NOMO-1 treated with dmso at 0.1 percent for 144 hours (cell line): ENCODE measurements at regions not wholly inside any gene's neighbourhood (a gene's known extent, or its start where the extent isn't known, plus 50 kb on each side); places are given as distances from the start of the nearest gene placed in this dataset.
A peak's percentile ranks its signal among the peaks of the same experiment; 100 is the strongest.
"Not testable (repeated sequence)": the region's sequence is repeated elsewhere in the genome, so short reads cannot be mapped to it uniquely, and the experiment has no call there.

Source experiments
- DNase-seq: peaks from one replicate; lab custom pipeline; 2025; ENCODE audit not compliant: unreplicated experiment; lab: John Stamatoyannopoulos, UW

DNA sequence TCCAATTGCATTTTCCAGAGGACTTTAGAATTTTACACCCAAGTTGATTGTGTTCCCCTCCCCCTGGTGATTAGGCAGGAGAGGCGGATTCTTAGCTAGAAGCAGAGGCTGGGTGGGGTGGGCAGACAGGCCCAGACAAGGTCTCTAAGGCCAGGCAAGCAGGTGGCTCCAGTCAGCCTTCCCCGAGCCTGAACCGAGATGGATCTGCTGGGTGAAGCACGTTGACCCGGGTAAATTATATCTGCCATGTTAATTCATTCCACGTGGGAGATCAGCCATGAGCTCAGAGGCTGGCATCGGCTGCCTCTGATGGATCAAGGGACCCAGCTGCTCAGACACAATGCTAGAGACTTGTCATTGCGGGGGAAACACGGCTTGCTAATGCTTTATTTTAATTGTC, 159.5 kb upstream of the MAFB start:
- DNase-seq = no peak

DNA sequence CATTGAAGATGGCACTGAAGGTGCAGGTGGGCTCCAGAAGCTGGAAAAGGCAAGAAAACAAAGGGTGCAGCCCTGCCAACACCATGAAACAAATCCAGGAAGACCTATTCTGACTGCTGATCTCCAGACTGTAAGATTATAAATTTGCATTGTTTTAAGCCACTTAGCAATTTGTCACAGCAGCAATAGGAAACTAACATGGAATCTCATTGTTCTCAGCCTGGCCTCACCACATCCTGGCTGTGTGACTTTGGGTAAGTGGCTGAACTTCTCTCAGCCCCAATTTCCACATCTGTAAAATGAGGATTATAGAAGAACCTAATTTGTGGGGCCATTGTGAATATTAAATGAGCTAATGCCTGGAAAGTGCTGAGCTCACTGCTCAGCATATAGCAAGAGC, 160.4 kb upstream of the MAFB start:
- no peak for DNase-seq

DNA sequence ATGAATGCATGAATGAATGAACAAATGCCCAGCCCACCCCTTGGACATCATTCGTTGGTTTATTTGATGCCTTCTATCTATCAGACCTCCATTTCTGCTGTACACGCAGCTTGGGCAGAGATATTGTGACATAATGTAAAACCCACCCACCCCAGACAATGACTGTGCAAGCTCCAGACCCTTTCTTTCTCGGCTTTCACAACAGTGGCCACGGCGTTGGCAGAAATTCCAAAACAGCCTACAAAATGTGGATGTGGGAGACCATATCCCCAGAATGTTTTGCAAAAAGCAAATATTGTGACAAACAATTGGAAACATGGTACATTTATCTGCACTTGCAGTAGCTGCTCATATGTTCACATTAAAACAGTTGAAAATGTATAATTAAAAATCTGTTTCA, 162.0 kb upstream of the MAFB start:
- no peak for DNase-seq

DNA sequence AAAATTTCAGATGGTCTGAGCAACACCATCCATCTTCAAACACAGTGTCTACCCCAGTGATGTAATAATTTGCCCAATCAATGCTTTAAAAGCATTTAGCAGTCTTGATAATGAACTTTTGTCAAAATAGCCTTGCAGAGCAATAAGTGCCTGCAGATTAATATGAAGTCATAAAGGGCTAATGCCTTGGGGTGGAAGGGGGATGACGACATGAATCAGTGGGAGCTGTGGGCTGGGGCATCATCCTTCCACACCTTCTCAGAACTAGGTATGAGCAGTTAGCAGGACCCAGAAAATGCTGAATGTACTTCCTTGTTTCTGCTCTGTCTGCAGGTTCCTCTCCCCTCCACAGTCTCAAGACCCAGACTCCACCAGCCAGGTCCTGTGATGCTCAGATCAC, 166.2 kb upstream of the MAFB start:
- no peak for DNase-seq

DNA sequence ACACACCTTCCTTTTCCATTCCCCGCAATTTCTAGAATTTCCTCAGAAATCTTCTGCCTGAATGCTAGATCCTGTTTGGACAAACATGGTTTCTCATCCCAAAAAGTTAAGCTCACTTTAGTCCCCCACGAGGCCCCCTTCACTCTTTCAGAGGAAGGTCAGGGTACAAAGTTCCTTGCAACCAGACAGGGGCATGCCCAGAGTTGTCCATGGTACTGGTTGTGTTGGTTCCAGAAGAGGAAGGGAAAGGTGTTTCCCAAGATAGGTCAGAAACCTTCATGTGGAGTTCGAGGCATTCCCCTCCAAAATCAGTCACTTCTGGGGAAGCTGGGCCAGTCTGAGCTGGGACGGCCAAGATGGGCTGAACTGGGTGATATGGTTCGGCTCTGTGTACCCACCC, 167.6 kb upstream of the MAFB start:
- DNase-seq = no peak

DNA sequence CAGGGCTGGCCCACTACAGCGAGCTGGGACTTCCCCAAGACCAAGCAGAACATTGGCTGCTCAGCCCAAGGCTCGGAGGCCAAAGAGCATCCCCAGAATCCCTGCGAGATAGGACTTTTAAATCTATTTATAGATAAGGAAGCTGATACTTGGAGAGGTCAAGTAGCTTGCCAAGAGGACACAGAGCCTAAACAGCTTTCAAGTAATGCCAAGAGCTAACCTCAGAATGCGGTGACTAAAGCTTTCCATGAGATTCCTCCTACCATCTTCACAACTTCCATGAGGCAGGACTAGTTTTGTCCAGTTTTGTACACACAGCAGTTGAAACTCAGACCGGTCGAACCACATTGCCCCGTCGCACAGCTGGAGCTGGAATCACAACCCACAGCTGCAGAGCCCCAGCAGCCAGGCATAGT, 168.1 kb upstream of the TOP1 start:
- DNase-seq = no peak

DNA sequence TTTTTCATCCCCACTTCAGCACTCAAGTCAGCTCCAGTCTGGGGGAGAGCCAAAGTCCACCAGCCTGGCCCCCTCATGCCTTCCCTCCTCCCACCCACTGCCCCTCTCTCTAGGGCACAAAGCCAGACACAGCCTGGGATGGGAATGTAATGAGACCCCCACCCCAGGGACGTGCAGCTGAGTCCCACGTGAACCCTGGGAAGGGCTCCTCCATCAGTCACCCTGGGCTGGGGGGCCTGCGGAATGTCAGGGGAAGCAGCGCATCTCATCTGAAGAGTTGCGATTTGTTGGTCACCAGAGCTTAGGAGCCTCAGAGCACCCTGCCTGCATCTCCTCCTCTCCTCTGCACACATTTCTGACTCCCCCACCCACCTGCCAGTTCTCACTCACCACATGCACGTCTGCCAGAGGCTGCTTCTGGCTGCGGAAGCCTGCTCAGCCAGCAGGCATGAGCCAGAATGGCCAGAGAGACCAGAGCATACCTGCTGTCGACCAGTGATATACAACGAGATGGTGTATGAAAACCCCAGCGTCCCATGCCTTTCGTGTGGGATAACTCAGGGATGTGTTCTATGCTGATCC, 167.1 kb upstream of the TOP1 start:
- no peak for DNase-seq

DNA sequence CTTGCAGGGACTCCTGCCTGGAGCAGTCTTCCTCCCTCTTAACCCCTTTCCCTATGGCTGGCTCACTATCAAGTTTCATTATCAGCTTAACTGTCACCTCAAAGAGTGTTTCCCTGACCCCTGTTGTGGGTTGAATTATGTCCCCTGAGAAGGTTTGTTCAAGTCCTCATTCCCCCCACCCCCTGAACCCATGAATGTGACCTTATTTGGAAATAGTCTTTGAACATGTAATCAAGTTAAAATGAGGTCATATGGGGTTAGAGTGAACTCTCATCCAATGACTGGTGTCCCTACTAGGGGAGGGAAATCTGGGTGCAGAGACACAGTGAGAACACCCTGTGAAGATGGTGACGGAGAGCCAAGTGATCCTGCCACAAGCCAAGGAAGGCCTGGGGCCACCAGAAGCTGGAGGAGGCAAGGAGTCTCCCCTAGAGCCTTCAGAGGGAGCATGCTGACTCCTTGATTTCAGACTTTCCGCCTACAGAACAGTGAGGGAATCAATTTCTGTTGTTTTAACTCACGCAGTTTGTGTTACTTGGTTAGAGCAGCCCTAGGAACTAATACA, 165.2 kb upstream of the TOP1 start:
- DNase-seq = no peak

DNA sequence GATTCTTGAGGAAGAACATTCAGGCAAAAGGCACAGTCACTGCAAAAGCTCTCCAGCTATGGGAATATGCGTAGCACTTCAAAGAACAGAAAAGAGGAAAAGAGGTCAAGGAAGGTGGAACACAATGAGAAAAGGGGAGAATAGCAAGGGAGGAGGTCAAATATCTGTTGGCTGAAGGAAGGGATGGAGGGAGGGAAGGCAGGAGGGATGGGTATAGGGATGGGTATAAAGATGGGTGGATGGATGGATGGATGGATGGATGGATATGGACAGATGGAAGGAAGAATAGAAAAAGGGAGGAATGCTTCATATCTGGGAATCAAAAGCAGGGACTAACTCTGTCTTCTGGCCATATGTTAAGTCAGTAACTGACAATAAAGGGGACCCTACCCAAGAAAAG, 164.2 kb upstream of the TOP1 start:
- no peak for DNase-seq

DNA sequence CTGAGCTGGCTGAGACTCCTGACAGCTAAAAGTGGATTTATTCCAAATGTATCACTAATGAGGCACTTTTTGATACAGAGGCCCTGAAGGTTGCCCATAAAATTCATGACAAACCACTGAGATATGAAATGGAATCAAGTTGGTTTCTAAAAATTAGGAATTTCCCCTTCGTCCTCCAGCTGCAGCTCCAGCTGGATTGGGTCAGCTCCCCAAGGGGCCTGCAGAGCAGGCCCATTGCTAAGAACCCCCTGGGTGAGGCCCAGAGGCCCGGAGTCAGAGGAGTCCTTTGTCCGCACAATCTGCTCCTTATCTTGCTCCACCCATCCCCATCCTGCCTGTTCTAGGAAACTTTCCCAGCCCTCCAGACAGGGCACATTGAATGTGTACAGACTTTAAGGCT, 163.5 kb upstream of the TOP1 start:
- no peak for DNase-seq

DNA sequence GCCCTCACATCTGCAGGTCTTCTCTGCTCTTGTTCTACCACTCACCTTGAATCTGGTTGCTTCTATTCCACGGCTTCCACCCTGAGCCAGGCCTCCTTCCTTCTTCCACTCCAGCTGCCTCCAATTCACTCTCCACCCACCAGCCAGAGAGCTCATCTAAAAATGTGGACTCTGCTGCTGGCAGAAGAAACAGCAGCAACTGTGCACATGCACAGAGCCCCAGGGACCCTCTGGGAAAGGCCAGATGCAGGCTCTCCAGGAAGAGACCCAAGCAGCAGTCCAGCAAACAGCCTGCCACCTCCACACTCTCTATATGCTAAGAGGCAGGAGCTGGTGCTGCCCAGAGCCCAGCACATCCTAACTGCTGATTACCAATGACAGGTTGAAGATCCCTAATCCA, 162.6 kb upstream of the TOP1 start:
- DNase-seq = no peak

DNA sequence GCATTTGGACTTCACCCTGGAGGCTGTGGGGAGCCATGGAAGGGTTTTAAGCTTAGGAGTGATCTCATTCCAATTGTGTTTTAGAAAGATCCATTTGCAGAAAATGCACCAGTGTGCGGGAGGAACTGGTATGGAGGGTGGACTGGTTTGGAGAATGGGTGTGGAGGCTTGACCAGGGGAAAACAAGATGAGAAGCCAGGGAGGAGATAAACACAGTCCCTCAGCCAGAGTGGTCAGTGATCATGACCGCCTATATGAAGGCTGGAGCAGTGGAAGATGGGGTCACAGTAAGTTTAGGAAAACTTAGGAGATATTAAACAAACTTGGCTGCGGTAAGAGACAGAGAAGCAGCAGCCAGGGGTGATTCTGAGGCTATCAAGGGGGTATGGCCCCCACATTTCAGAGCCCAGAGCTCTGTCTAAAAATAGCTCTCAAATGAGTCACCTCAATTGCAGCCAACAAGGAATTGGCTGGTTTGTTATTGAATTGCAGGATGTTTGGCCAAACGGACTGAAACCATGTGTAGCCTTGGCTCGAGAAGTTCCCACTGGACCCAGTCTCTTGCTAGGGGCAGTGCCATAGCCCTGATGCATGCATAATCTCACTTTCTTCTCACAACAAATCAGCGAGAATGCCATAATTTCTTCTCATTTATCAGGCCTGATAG, 159.9 kb upstream of the TOP1 start:
- DNase-seq = no peak

DNA sequence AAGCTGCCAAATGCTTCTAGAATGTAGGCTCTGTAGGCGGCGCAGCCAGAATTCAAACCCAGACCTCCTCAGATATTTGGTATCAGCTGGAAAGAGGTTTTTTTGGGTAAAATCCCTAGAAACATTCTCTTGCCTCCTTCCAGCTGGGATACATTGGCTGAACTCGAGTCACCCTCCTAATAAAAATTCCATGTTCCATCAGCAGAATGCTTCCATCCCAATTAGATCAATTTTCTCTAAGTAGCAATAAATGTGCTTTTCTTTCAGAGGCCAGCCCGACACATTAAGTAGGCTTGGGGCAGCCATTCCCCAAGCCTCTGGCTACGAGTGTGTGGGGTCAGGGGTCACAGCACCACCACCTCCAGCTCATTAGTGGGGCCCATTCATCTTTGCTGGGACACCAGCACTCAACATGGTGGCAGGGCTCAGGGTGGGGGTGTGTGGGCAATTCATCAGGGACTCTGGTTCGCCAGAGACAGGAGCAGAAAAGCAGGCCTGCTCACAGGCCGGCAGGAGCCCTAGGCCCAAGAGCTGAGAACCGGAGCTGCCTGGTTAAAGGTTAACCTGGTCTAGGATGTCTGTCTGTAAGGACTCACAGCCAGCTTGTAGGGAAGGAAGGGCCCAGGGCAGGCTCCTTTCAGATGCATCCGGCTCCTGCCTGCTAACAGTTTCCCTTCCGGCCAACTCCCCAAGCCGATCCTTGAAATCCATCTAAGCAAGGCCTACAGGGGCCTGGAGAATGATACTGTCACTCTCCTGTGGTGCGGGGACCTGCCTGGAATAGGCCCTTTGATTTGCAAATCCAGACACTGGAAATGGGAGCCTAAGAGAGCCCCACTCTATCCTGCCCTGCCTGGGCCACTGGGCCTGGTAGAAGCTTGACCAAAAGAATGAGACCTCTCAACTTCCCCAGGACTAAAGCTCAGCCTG, 159.1 kb upstream of the TOP1 start:
- no peak for DNase-seq

DNA sequence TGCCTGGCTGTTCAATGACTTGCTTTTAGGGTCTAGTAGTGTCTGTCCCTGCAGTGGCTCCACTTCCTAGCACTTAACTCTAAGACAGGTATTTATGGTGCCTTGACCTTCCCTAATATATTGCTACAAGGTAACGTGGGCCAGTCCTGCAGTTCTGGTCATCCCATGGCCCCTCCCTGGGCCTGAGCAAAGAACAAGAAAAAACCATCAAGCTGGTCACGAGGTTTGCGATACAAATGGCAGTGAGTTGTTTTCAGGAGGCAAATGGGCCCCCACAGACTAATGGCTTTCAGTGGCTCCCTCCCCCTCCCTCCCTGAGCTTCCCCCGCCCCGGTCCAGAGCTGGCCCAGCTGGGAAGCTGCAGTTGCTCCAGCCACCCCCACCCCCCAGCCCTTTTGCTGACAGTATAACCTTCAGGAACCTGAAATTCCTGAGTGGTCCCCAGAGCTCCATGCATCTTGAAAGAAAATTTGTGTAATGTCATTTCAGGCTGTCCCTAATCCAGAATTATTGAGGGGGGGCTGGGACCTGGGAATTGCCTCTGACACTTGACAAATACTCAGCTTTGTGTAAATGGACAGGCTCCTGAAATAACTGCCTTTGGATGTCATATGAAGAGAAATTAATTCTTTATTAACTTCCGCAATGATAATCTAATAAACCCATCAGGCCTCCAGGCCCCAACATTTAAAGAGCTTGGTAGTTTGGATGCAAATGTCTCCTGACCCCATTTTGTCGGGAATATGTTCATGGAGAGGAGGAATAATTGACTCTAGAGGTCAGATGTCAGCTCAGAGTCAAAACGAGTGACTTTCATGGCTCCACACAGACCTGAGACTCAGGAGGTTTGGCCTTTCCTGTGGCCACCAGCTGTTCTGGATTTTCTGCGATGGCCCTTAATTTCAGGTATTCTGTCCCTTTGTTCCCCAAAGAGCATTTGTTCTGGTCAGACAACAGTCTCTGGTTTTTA, 153.2 kb upstream of the TOP1 start:
- DNase-seq = no peak

DNA sequence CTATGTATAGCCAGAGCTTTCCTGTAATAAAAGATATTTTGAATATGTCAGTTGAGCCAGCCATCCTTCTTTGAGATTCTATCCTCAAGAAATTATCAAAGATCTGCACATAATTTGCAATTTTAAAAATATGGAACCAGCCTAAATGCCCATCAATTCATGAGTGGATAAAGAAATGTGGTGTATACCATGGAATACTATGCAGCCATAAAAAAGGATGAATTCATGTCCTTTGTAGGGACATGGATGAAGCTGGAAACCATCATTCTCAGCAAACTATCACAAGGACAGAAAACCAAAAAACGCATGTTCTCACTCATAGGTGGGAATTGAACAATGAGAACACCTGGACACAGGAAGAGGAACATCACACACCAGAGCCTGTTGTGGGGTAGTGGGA, 150.5 kb upstream of the TOP1 start:
- not testable (repeated sequence) for DNase-seq

DNA sequence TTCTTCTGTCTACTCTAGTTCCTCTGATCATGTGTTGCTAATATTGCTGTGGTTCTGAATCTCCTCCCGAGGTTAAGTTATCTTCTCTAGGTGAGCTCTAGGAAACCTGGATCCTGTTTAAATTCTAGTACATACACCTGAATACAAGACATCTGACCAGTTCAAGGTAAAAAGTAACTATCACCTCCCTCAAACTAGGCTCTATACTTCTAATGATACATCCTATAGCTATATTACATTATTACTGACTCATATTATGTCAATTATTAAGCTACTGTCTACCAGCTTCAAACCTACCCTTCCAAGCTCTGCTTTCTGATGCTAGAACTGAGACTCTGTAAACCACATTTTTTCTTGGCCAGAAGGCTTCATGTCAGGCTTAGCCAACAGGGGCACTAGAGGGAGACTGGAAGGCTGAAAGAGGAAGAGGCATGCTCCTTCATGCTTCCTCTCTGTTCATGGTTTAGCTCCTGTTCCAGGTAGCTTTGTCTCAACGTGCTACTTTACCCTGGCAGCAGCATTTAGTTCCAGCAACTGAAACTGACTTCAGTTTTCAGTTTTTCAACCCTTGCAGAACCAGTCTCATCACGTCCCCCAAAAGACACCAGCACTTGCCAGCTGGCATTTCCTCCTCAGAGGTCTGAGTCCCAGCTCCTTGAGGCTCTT, 148.4 kb upstream of the TOP1 start:
- peak; percentile 59 for DNase-seq

DNA sequence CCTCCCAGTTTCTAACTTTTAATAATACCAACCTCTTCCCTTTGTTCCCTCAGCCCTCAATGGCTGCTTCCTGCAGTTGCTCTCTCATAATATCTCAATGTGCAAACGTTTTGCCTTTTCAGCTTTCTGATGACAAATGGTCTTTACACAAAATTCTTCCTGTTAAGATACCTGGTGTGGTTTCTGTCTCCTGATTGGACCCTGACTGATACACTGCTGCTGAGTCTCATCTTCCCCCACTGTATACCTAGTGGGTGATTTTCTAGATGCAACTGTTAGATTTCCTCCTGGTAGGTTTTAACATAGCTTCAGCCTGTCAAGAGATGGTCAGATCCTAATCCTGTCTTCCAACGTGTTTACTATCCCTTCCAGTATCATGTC, 147.9 kb upstream of the TOP1 start:
- no peak for DNase-seq

DNA sequence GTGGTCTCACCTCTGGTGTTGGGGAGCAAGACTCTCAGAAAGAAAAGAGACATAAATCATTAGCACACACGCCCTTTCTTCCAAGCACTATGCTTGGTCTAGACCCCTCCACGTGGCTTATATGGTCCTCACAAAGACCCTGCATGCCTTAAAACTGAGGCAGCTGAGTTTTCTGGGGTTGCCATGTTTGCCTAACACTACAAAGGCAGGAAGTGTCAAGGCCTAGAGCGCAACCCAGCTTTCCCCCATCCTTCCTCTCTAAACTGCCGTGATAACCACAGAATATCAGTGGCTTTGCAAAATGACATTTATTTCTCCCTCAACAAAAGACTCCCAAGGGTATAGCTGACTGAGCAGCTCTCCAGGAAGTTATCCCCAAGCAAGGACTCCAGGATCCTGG, 146.5 kb upstream of the TOP1 start:
- peak; percentile 44 for DNase-seq

DNA sequence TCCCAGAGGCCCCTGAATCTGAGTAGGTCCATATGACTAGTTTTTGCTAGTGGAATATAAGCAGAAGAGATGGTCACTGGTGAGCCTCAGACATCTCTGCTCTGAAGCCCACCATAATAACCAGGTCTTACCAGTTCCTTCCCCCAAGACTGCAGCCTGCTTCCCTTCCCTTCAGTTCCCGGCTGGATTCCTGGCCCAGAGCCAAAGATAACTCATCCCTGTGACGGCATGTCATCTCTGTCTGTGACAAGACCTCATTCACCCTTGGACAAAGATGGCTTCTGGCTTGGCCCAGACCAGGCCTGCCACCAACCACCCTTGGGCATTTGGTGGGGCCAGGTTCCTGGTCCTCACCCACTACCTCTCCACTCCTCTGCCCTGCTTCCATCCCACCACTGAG, 145.5 kb upstream of the TOP1 start:
- no peak for DNase-seq

DNA sequence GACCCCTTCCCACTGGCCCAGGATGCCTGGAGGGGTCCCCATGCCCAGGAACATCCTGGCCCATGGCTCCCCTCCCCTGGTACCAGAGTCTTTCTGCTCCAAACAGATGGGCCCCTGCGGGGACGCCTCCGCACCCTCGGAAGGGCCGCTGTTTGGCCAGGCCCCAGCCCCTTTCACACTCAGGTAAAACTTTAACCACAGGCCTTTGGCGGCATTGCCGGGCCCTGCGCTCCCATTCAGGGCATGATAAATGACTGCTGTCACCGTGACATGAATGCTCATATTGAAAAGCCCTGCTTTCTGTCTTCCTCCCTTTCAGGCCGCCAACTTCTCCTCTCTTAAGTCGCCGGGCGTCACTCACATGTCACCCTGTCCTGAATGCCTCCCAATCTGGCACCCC, 141.5 kb upstream of the TOP1 start:
- DNase-seq = no peak
